ENCODE measurements at regions not wholly inside any gene's neighbourhood (a gene's known extent, or its start where the extent isn't known, plus 50 kb on each side); places are given as distances from the start of the nearest gene placed in this dataset.

DNA sequence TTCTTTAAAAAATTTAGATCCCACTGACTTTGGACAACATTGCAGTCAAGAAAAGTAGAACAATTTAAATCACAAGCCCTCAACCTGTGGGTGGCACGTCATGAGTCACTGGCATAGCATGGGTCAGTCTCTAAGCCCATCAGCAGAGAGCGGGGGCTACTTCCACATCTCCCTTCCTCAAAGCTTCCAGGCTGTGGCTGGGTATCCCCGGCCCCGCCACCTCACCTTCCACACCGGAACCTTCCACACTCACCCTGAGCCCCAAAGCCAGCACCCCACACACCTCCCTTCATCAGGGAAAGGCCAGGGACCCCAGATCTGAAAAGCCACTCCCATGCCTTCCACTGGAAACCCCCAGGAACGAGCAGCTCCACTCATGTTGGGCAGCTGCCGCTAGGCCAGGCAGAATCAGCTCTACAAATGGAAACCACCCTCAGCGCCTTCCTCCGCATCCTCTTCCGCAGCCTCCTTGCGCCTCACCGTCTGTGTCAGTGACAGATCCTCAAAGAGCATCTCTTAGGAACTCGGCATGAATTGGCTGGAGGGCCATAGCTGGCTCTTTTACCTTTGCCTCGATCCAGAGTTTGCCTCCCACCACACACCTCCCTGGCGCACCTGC is 156.5 kb downstream of the ERCC6L2 start:
- H3K4me2 ChIP-seq (ENCODE audit: low read depth, low read length, poor library complexity, severe bottlenecking): no peak overlapping the region
- no peaks in the 10 kb centered on the region for H3K27me3 ChIP-seq (ENCODE audit: low read length)
- H3K9ac ChIP-seq (ENCODE audit: low read length): no peak overlapping the region
- H3K4me3 ChIP-seq (ENCODE audit: low read length): no peak overlapping the region
- H2AFZ ChIP-seq (ENCODE audit: low read length): no peak overlapping the region
- H3K27ac ChIP-seq (ENCODE audit: low read length): no peak overlapping the region
- no peaks in the 10 kb centered on the region for H3K9me2 ChIP-seq (replicated peaks; ENCODE audit: insufficient read depth, low read length)
- H3K9me3 ChIP-seq (ENCODE audit: low read length): no peaks in the 10 kb centered on the region
- H4K20me1 ChIP-seq (ENCODE audit: insufficient read depth, low read depth, low read length): no peaks in the 10 kb centered on the region
- no peaks in the 10 kb centered on the region for H3K36me3 ChIP-seq (ENCODE audit: insufficient read depth, low read length)
- no peaks in the 10 kb centered on the region for H3K79me2 ChIP-seq (ENCODE audit: low read length)
- H3K4me1 ChIP-seq (ENCODE audit: low read length): no peaks in the 10 kb centered on the region
- DNase-seq: no peak

DNA sequence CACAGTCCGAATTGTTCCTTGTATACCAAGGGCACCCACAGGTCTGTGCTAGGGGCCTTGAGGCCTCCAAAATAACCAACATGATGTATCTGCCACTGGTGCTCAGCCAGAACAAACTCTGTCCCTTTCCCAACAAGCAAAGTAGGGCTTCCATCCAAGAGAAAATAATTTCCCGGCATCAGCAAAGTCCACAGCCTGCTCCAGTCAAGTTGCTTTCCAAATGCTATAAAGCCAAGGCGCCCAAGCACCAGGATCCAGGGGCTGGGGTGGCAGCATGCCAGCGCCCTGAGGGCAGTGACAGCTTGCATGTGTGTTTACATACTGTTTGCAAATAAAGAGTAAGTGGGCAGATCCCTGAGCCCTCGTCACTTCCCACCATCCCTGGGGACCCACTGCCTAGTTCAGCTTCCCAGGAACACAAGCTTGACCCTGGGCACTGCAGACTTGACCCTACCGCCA is 155.9 kb downstream of the ERCC6L2 start:
- Histone ChIP-seq H3K4me2 (ENCODE audit: low read depth, low read length, poor library complexity, severe bottlenecking) (no peak overlapping the region), H3K36me3 (ENCODE audit: insufficient read depth, low read length) (no peaks in the 10 kb centered on the region), H3K27ac (ENCODE audit: low read length) (no peak overlapping the region), H3K27me3 (ENCODE audit: low read length) (no peaks in the 10 kb centered on the region), H3K9ac (ENCODE audit: low read length) (no peak overlapping the region), H3K79me2 (ENCODE audit: low read length) (no peaks in the 10 kb centered on the region), H4K20me1 (ENCODE audit: insufficient read depth, low read depth, low read length) (no peaks in the 10 kb centered on the region), H3K4me1 (ENCODE audit: low read length) (no peaks in the 10 kb centered on the region), H3K9me3 (ENCODE audit: low read length) (no peaks in the 10 kb centered on the region), H3K4me3 (ENCODE audit: low read length) (no peak overlapping the region), H3K9me2 (replicated peaks; ENCODE audit: insufficient read depth, low read length) (no peaks in the 10 kb centered on the region), H2AFZ (ENCODE audit: low read length) (no peak overlapping the region)
- no peak for DNase-seq

DNA sequence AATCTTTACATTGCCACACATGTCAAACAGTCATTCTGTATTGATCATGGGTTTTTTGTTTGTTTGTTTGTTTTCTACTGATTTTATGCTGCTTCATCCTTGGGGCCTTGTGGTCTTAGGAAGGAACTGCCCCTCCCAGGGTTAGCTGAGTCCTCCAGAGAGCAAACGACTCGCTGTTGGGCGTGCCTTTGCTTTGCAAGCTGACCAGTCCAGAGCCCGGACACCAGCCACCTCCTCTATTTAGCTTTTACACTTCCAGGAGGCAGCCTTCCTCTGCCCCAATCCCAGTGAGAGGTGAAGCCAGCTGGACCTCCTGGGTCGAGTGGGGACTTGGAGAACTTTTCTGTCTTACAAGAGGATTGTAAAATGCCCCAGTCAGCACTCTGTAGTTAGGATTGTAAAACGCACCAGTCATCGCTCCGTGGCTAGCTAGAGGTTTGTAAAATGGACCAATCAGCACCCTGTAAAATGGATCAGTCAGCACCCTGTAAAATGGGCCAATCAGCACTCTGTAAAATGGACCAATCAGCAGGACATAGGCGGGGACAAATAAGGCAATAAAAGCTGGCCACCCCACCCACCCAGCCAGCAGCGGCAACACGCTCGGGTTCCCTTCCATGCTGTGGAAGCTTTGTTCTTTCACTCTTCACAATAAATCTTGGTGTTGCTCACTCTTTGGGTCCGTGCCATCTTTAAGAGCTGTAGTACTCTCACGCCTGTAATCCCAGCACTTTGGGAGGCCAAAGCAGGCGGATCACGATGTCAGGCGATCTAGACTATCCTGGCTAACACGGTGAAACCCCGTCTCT is 154.4 kb downstream of the ERCC6L2 start:
- DNase-seq: no peak
- no peaks in the 10 kb centered on the region for H3K4me1 ChIP-seq (ENCODE audit: low read length)
- no peak overlapping the region for H2AFZ ChIP-seq (ENCODE audit: low read length)
- H3K9me2 ChIP-seq (replicated peaks; ENCODE audit: insufficient read depth, low read length): no peaks in the 10 kb centered on the region
- no peak overlapping the region for H3K9ac ChIP-seq (ENCODE audit: low read length)
- no peaks in the 10 kb centered on the region for H3K27me3 ChIP-seq (ENCODE audit: low read length)
- no peaks in the 10 kb centered on the region for H3K36me3 ChIP-seq (ENCODE audit: insufficient read depth, low read length)
- no peak overlapping the region for H3K4me2 ChIP-seq (ENCODE audit: low read depth, low read length, poor library complexity, severe bottlenecking)
- no peak overlapping the region for H3K4me3 ChIP-seq (ENCODE audit: low read length)
- no peaks in the 10 kb centered on the region for H4K20me1 ChIP-seq (ENCODE audit: insufficient read depth, low read depth, low read length)
- no peaks in the 10 kb centered on the region for H3K9me3 ChIP-seq (ENCODE audit: low read length)
- H3K27ac ChIP-seq (ENCODE audit: low read length): no peak overlapping the region
- no peaks in the 10 kb centered on the region for H3K79me2 ChIP-seq (ENCODE audit: low read length)

DNA sequence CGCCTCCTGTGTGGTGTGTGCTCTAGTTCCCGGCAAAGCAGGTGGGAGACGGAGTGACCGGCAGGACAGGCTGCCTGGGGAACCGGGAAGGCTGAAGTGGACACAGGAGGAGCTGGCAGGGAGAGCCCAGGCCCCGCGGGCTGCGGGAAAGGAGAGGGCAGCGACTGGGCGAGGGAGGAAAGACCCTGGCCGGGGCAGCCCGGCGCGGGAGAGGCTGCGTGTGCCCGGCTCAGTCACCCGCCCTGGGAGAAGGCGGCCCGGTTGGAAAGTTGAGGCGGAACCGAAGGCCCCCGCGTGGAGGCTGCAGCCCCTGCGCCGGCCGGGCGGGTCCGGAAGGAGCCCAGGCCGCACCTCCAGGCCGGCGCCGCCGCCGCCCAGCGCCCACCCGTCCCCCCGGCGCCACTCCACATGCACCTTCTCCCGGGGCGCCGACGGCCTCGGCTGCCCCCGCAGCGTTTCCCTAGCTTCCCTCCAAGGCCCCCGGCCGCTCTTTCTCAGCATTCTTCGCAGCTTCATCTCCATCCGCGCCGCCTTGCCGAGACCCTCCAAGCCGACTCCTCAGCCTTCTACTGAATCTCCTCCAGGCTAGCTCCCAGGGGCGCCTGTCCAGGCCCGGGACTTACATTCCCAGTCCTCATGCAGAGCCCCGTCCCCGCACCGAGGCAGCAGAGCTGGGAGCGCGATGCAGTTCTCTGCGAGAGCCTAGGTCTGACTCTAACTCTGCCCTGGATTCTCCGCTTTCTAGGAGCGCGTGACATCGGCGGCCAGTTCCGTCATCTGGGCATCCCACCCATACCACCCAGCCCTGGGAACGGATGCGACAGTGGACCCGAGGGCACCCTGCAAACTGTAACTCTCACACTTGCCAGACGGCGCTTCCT is 152.0 kb downstream of the ERCC6L2 start:
- H3K4me3 ChIP-seq (ENCODE audit: low read length): no peak overlapping the region
- no peaks in the 10 kb centered on the region for H3K9me2 ChIP-seq (replicated peaks; ENCODE audit: insufficient read depth, low read length)
- H3K79me2 ChIP-seq (ENCODE audit: low read length): no peaks in the 10 kb centered on the region
- no peaks in the 10 kb centered on the region for H3K4me1 ChIP-seq (ENCODE audit: low read length)
- H4K20me1 ChIP-seq (ENCODE audit: insufficient read depth, low read depth, low read length): no peaks in the 10 kb centered on the region
- no peaks in the 10 kb centered on the region for H3K36me3 ChIP-seq (ENCODE audit: insufficient read depth, low read length)
- no peak overlapping the region for H3K4me2 ChIP-seq (ENCODE audit: low read depth, low read length, poor library complexity, severe bottlenecking)
- H3K27me3 ChIP-seq (ENCODE audit: low read length): no peaks in the 10 kb centered on the region
- H2AFZ ChIP-seq (ENCODE audit: low read length): no peak overlapping the region
- H3K9me3 ChIP-seq (ENCODE audit: low read length): no peaks in the 10 kb centered on the region
- DNase-seq: no peak
- H3K9ac ChIP-seq (ENCODE audit: low read length): no peak overlapping the region
- H3K27ac ChIP-seq (ENCODE audit: low read length): no peak overlapping the region

DNA sequence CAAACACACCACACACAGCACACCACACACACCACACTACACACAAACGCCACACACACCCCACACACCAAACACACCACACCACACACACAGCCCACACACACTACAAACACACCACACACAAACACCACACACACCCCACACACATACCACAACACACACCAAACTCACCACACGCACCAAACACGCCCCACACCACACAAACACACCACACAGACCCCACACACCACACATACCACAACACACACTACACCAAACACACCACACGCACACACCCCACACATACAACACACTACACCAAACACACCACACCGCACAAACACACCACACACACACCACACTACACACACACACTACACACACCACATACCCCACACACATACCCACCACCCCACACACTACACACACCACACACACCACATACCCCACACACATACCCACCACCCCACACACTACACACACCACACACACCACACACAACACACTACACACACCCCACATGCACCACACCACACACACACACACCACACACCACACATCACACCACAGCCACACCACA is 151.2 kb downstream of the ERCC6L2 start:
- Histone ChIP-seq H3K4me3 (ENCODE audit: low read length) (no peak overlapping the region), H3K79me2 (ENCODE audit: low read length) (no peaks in the 10 kb centered on the region), H4K20me1 (ENCODE audit: insufficient read depth, low read depth, low read length) (no peaks in the 10 kb centered on the region), H3K9me2 (replicated peaks; ENCODE audit: insufficient read depth, low read length) (no peaks in the 10 kb centered on the region), H3K4me1 (ENCODE audit: low read length) (no peaks in the 10 kb centered on the region), H3K27ac (ENCODE audit: low read length) (no peak overlapping the region), H3K4me2 (ENCODE audit: low read depth, low read length, poor library complexity, severe bottlenecking) (no peak overlapping the region), H3K9ac (ENCODE audit: low read length) (no peak overlapping the region), H3K27me3 (ENCODE audit: low read length) (no peaks in the 10 kb centered on the region), H3K9me3 (ENCODE audit: low read length) (no peaks in the 10 kb centered on the region), H3K36me3 (ENCODE audit: insufficient read depth, low read length) (no peaks in the 10 kb centered on the region), H2AFZ (ENCODE audit: low read length) (no peak overlapping the region)
- DNase-seq: no peak

- H3K4me2 ChIP-seq (ENCODE audit: low read depth, low read length, poor library complexity, severe bottlenecking): no peak overlapping the region
- no peaks in the 10 kb centered on the region for H3K9me2 ChIP-seq (replicated peaks; ENCODE audit: insufficient read depth, low read length)
- DNase-seq: no peak
Observed at GRCh38 chr9:96025995-96026602, 150.6 kb downstream of the ERCC6L2 start.

DNA sequence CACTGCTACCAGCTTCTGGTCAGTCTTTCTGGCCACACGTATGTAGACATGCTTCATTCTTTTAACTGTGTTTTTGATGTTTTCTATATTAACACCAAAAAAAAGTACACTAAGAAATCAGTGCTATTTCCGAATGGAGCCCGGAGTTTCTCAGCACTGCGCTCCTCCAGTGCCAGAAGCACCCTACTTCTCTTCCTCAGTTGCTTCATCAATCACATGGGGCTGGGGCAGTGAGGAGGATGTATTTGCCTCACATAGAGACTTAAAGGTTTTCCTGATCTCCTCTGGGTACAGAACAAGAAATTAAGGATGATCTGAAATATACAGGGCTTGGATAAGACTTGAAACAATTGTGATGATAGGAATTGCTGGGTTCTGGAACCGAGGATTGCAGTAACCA is 148.0 kb downstream of the ERCC6L2 start:
- H3K79me2 ChIP-seq (ENCODE audit: low read length): no peaks in the 10 kb centered on the region
- H2AFZ ChIP-seq (ENCODE audit: low read length): no peak overlapping the region
- H3K27ac ChIP-seq (ENCODE audit: low read length): no peak overlapping the region
- no peak for DNase-seq
- no peak overlapping the region for H3K4me2 ChIP-seq (ENCODE audit: low read depth, low read length, poor library complexity, severe bottlenecking)
- H3K9ac ChIP-seq (ENCODE audit: low read length): no peak overlapping the region
- no peaks in the 10 kb centered on the region for H3K9me3 ChIP-seq (ENCODE audit: low read length)
- H3K4me3 ChIP-seq (ENCODE audit: low read length): no peak overlapping the region
- H3K36me3 ChIP-seq (ENCODE audit: insufficient read depth, low read length): no peaks in the 10 kb centered on the region
- H3K27me3 ChIP-seq (ENCODE audit: low read length): no peaks in the 10 kb centered on the region
- no peaks in the 10 kb centered on the region for H3K9me2 ChIP-seq (replicated peaks; ENCODE audit: insufficient read depth, low read length)
- H4K20me1 ChIP-seq (ENCODE audit: insufficient read depth, low read depth, low read length): no peaks in the 10 kb centered on the region
- H3K4me1 ChIP-seq (ENCODE audit: low read length): no peaks in the 10 kb centered on the region

More at GRCh38 chr9:96025995-96026602, 150.6 kb downstream of the ERCC6L2 start:
- Histone ChIP-seq H3K4me3 (ENCODE audit: low read length) (no peak overlapping the region), H3K27me3 (ENCODE audit: low read length) (no peaks in the 10 kb centered on the region), H3K4me1 (ENCODE audit: low read length) (no peaks in the 10 kb centered on the region), H3K9me3 (ENCODE audit: low read length) (no peaks in the 10 kb centered on the region), H3K9ac (ENCODE audit: low read length) (no peak overlapping the region), H2AFZ (ENCODE audit: low read length) (no peak overlapping the region), H3K27ac (ENCODE audit: low read length) (no peak overlapping the region), H3K36me3 (ENCODE audit: insufficient read depth, low read length) (no peaks in the 10 kb centered on the region), H4K20me1 (ENCODE audit: insufficient read depth, low read depth, low read length) (no peaks in the 10 kb centered on the region), H3K79me2 (ENCODE audit: low read length) (no peaks in the 10 kb centered on the region)

Data from Karpas-422 (cell line).